ENCODE measurements at regions not wholly inside any gene's neighbourhood (a gene's known extent, or its start where the extent isn't known, plus 50 kb on each side); places are given as distances from the start of the nearest gene placed in this dataset.

DNA sequence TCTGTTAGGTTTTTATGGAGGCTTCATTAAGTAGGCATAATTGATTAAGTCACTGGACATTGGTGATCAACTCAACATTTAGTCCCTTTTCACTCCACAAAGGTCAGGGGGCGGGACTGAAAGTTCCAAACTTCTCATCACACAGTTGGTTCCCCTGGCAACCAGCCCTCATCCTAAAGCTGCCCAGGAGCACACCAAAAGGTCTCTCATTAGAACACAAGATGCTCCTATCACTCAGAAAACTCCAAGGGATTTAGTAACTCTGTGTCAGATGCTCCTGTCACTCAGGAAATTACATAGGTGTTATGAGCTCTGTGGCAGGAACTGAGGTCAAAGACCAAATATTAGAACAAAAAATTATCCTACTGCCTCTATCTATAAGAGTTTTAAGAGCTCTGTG is 321.5 kb downstream of the OTOL1 start:
- TF ChIP-seq CTCF (IDR thresholded peaks at IDR 0.05), result no peak
- TF ChIP-seq POLR2A (IDR thresholded peaks at IDR 0.05), result no peak
